ENCODE measurements at regions not wholly inside any gene's neighbourhood (a gene's known extent, or its start where the extent isn't known, plus 50 kb on each side); places are given as distances from the start of the nearest gene placed in this dataset.

DNA sequence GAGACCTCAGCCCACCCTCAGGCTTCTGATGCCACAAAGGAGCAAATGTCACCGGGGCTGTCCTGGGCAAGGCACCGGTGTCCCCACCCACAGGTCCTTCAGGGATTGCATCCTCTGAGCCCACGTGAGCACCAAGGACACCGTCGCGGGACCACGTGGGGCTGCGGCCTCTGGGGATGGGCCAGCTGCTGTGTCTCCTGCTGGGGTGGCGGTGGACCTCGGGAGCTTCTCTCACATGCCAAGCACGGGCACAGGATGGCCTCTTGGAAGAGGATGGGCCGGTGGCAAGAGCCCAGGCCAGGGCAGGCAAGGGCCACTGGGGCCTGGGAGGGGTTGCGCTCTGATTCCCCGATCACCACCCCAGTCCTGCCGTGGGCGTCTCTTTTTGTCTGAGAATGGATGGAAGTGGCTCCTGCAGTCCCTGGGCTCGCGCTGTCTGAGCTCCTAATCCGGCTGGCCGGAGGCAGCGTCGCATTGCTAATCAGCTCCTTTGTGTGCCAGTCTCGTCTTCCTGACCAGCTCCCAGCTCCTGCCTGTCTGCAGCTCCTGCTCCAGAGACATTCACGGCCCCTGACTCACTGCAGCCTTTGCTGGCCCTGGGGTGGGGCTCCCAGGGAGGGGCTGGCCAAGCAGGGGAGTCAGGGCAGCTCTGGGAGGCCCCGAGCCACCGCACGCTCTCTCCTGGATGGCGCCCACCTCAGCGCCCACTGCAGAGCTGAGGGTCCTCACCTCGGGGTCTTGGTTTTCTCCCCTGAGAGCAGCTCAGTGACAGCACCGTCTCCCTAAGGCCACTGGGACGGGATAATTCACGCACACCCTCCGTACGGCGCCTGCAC is 146.7 kb downstream of the CTTN start:
- DNase-seq (ENCODE audit: low spot score) = no peak

DNA sequence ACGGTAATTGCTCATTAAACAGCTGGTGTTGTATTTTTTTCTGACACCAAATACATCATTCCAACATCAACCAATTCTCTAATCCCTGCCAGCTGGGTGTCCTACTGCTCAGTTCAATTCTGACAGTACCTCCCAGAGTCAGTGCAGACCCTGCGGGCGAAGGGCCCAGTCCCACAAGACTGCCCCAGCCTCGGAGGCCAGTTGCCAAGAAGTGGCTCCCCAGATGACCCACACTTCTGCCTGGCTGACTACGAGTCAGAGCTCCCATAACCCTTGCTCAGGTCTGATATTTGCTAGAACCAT is 147.2 kb downstream of the CTTN start:
- DNase-seq (ENCODE audit: low spot score) = no peak
- intact Hi-C loops (cut with DNase I) = no loop called here

More for the DNA sequence above, 146.7 kb downstream of the CTTN start:
- intact Hi-C loops (cut with DNase I) = no loop called here

GRCh38 chr11:70546191-70546940 is 148.0 kb downstream of the CTTN start:
- DNase-seq (ENCODE audit: low spot score) = no peak
- intact Hi-C loops (cut with DNase I) = no loop called here

DNA sequence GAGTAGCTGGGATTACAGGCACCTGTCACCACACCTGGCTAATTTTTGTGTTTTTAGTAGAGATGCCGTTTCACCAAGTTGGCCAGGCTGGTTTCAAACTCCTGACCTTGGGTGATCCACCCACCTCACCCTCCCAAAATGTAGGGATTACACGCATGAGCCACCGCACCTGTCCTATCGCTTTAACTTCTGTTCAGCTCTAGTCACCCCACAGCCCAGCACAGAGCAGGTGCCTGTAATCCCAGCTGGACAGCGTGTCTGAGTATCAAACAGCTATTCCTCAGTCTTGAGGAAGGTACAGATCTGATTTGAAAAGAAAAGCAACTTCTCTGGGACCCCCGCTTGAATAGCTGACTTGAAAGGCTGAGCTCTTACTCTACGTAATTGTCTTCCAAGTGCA is 149.1 kb downstream of the CTTN start:
- no peak for DNase-seq (ENCODE audit: low spot score)
- intact Hi-C loops (cut with DNase I) = no loop called here

DNA sequence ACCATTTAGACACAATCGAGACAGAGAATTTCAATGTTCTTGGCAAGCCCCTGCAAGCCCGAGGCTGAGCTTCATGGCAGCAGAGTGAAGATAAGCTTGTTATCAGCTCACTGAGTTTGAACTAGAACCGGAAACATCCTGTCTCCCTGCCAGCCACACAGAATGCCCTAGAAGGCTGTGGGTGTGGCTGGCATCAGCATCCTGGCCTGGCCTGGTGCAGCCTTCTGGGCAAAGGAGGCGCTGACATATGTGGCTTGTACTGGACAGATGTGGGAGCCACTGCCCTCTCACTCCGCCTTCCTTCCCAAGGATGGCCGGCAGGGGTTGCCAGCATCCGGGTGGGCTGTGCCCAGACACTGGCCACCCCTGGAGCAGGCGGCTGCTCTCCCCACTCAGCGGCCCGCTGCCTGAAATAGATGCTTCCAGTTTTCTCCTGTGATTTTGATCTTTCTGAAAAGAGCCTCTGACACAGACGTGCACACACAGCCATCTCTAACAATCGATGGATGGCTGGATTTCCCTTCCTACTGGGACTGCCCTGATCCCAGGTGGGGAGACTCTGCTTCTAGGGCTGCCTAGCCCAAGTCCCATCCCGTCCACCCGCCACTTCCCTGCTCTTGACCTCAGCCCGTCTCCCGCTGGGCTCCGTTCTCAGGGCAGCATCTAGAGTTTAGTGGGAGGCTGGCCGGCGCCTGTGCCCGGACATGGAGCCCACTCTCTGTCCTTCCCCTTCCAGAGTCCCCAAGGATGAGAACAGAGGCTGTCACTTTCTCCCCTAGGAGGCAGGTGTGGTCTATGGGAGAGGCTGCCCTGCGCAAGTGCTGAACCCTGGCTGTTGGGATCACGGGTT is 149.7 kb downstream of the CTTN start:
- DNase-seq (ENCODE audit: low spot score) = no peak

DNA sequence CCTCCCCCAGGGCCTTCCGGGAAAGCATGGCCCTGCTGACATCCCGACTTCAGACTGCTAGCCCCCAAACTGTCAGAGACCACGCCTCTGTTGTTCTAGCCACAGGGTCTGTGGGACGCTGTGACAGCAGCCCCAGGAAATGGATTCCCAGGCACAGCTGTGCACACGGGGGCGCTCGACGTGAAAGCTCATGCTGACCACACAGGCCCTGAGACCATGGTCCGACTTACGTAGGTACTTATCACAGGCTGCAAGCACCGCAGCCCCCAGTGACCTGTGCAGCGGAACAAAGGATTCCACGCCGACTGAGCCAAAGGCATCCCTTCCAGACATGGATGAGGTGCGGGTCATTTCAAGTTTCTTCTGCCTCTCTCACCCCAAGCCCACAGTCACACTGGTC is 150.6 kb downstream of the CTTN start:
- DNase-seq (ENCODE audit: low spot score) = no peak
- intact Hi-C loops (cut with DNase I) = no loop called here

More for the DNA sequence above, 149.7 kb downstream of the CTTN start:
- intact Hi-C loops (cut with DNase I) = no loop called here

GRCh38 chr11:70549386-70549785 is 151.1 kb downstream of the CTTN start:
- no peak for DNase-seq (ENCODE audit: low spot score)
- intact Hi-C loops (cut with DNase I) = no loop called here

DNA sequence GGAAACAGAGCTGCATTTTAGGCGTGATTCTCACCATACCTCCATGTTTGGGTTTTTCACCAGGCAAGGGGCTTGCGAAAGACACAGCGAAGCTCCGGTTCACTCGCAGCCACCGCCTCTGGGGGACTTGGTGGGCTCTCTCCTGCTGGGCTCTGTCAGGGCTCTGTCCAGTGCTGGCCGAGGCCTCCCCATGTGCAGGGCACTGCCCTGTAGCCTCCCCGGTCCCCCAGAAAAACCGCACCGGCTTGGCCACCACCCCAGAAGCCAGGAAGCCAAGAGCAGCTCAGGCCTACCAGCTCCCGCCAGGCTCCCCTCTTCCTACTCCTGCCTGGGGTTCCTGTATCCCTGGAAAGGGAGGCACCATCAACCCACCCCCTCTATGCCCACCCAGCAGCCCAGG is 151.5 kb downstream of the CTTN start:
- no peak for DNase-seq (ENCODE audit: low spot score)

GRCh38 chr11:70550456-70551195 is 152.3 kb downstream of the CTTN start:
- intact Hi-C loops (cut with DNase I) = no loop called here
- DNase-seq (ENCODE audit: low spot score) = no peak

More for the DNA sequence above, 151.5 kb downstream of the CTTN start:
- intact Hi-C loops (cut with DNase I) = no loop called here

DNA sequence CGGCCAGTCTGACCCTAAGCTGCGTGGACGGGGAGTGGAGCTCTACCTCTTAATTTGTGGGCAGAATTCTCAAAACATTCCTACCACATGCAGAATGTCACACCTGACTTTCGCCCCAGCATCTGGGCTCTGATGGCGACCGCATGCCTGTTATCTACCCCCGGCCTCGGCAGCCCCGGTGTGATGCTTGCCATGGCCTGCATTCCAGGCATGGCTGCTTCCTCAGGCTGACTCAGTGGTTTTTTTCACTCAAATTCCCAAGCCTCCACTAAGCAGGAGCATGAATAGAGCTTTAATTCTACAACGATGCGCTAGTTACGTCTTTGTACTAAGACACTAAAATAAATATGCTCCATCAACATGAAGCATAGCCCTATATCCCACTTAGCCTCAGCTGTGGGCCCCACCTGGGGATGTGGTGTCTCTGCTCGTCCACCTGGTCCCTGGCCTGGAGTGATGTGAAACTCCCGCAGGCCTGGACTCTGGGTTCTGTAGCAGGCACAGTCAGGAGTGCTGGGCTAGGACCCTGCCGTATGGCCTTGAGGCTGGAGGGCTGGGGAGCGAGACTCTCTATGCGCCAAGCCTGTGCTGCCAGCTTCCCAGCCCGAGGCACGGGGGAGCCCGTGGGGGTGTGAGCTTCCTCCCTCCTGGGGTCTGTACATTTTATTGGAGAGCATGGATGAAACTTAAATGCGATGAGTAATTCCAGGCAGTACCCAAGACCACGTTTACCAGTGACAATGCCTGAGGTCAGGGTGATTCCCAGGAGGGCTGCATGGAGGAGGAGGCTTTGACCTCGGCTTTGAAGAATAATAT is 153.2 kb downstream of the CTTN start:
- DNase-seq (ENCODE audit: low spot score) = no peak
- intact Hi-C loops (cut with DNase I) = no loop called here

DNA sequence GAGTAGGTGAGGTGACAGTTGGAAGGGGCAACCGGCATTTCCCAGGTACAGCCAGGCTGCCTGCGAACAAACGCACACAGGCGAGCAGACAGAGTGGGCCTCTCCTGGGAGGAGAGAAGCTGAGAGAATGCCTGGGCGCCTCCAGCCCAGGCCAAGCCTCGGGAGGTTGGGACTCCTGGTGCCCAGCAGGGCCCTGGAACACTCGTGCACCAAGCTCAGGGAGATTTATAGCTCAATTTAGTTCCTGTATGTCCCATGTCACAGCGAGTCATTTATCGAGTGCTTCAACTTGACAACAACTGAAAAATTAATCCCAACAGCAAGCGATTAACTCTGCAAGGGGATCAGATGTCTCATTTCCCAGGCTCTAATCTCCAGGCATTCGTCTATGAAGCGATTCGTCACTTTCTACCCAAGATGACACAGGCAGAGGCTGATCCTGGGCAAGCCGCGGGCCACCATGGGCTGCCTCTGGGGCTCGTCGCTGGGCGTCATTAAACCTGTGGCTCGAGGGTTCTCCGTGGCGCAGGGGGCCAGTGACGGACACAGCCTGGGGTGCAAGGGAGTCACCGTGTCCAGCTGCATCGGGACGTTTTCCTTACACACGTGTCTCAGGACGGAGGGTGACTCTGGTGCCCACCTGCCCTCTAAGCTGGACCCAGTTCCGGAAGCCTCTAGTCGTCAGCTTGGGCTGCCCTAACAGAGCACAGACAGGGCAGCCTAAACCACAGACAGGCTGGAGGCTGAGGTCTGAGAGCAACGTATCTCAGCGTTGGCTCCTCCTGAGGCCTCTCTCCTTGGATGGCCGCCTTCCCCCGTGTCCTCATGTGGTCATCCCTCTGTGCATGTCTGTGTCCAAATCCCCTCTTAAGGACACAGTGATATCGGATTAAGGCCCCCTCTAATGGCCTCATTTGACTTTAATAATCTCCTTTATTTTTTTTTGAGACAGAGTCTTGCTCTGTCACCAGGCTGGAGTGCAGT is 154.1 kb downstream of the CTTN start:
- intact Hi-C loops (cut with DNase I) = no loop called here

DNA sequence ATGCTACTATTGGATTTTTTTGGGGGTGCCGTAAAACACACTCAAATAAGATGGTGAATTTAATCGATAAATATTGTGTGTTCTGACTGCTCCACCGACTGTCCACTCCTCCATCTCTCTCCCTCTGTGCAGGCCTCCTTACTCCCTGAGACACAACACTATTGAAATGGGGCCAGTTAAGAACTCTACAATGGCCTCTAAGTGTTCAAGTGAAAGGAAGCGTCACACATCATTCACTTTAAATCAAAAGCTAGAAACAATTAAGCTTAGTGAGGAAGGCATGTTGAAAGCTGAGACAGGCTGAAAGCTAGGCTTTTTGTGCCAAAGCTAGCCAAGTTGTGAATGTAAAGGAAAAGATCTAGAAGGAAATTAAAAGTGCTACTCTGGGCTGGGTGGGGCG is 156.7 kb downstream of the CTTN start:
- intact Hi-C loops (cut with DNase I) = no loop called here
- no peak for DNase-seq (ENCODE audit: low spot score)

More for the DNA sequence above, 154.1 kb downstream of the CTTN start:
- DNase-seq (ENCODE audit: low spot score) = no peak

GRCh38 chr11:70556884-70557741 is 158.8 kb downstream of the CTTN start:
- intact Hi-C loops (cut with DNase I) = no loop called here
- DNase-seq (ENCODE audit: low spot score) = no peak

- intact Hi-C loops (cut with DNase I) = no loop called here
- DNase-seq (ENCODE audit: low spot score) = no peak
Measured at GRCh38 chr11:70557742-70558485, 159.6 kb downstream of the CTTN start.

- no peak for DNase-seq (ENCODE audit: low spot score)
- intact Hi-C loops (cut with DNase I) = no loop called here
Measured at GRCh38 chr11:70558681-70559080, 160.4 kb downstream of the CTTN start.

- DNase-seq (ENCODE audit: low spot score) = no peak
- intact Hi-C loops (cut with DNase I) = no loop called here
Measured at GRCh38 chr11:70559516-70559915, 161.2 kb downstream of the CTTN start.
